HepG2 (cell line): ENCODE measurements at regions not wholly inside any gene's neighbourhood (a gene's known extent, or its start where the extent isn't known, plus 50 kb on each side); places are given as distances from the start of the nearest gene placed in this dataset.

Experiments
- ATRX ChIP-seq: sonication (generic); formaldehyde crosslinking; IDR thresholded peaks from 2 replicates; pipeline ENCODE4 v1.4.0; 2020; ENCODE audit warnings: missing genetic modification reagents, borderline replicate concordance
- CTCF ChIP-seq: sonication (generic); formaldehyde crosslinking; IDR thresholded peaks from 2 replicates; pipeline ENCODE4 v1.5.0; 2020; ENCODE audit warnings: mild to moderate bottlenecking, missing genetic modification reagents, moderate library complexity
- GABPA ChIP-seq, 2 experiments: IDR thresholded peaks; 2 replicates each; pipeline ENCODE4 v1.6.1; 2011 to 2016; ENCODE audit warnings: low read depth in 2 of 2, low read length in 1 of 2, missing biosample characterization in 1 of 2, missing genetic modification characterization in 1 of 2
- JUND ChIP-seq: sonication (generic); formaldehyde crosslinking; IDR thresholded peaks from 2 replicates; pipeline ENCODE4 v1.8.0; 2022; ENCODE audit warnings: mild to moderate bottlenecking, missing genetic modification reagents
- MIER2 ChIP-seq: IDR thresholded peaks from 2 replicates; pipeline ENCODE4 v1.6.1; 2016; ENCODE audit warnings: missing biosample characterization, missing genetic modification reagents
- NONO ChIP-seq, 2 experiments: fragments of 450-650 bp in 1 of 2; sonication (generic) in 1 of 2; formaldehyde crosslinking in 1 of 2; IDR thresholded peaks in 1 of 2; conservative IDR thresholded peaks in 1 of 2; 2 replicates each; pipeline versions ENCODE4 v1.6.1 to v1.8.0; 2017 to 2022; ENCODE audit warnings: mild to moderate bottlenecking in 1 of 2, missing genetic modification reagents in 1 of 2, moderate library complexity in 1 of 2
- RFX1 ChIP-seq: fragments of 450-650 bp; IDR thresholded peaks from 2 replicates; pipeline ENCODE4 v1.6.1; 2017
- STAT6 ChIP-seq: sonication (generic); formaldehyde crosslinking; IDR thresholded peaks from 2 replicates; pipeline ENCODE4 v1.4.0; 2020; ENCODE audit warnings: missing genetic modification reagents, mild to moderate bottlenecking, borderline replicate concordance
- ZEB1 ChIP-seq: IDR thresholded peaks from 2 replicates; pipeline ENCODE4 v1.6.1; 2012; ENCODE audit warnings: mild to moderate bottlenecking, low read depth, inconsistent platforms; ENCODE audit not compliant: insufficient replicate concordance
- ZKSCAN8 ChIP-seq: IDR thresholded peaks from 2 replicates; pipeline ENCODE4 v1.6.1; 2016; ENCODE audit warnings: borderline replicate concordance, missing genetic modification reagents, missing compliant biosample characterization
- ZNF260 ChIP-seq: sonication (generic); formaldehyde crosslinking; IDR thresholded peaks from 2 replicates; pipeline ENCODE4 v1.4.0; 2020; ENCODE audit warnings: missing genetic modification reagents, low read depth, mild to moderate bottlenecking, borderline replicate concordance
- ZNF557 ChIP-seq: sonication (generic); formaldehyde crosslinking; IDR thresholded peaks from 2 replicates; pipeline ENCODE4 v1.4.0; 2020; ENCODE audit warnings: missing genetic modification reagents
- TF ChIP-seq, protein P1 (sequence below): sonication (generic); formaldehyde crosslinking; conservative IDR thresholded peaks from 2 replicates; pipeline ENCODE4 v1.4.0; 2020; ENCODE audit warnings: missing genetic modification reagents

GRCh38 chr7:32158751-32159745 is 88.8 kb upstream of the PDE1C start:
- TF ChIP-seq CTCF (CRISPR knock-in tag) (no peak), ZEB1 (no peak), MIER2 (CRISPR knock-in tag) (no peak), STAT6 (CRISPR knock-in tag) (no peak), ZKSCAN8 (CRISPR knock-in tag) (no peak), ZNF260 (no peak), JUND (CRISPR knock-in tag) (no peak), ZNF557 (no peak), RFX1 (no peak), ATRX (CRISPR knock-in tag) (no peak), NONO (IDR thresholded peaks at IDR 0.05) (no peak), NONO (CRISPR knock-in tag; conservative IDR thresholded peaks at IDR 0.05) (no peak), GABPA (IDR thresholded peaks at IDR 0.05; ENCODE audit: low read depth, low read length) (no peak), GABPA (CRISPR knock-in tag; IDR thresholded peaks at IDR 0.05; ENCODE audit: low read depth) (no peak)
- TF ChIP-seq, protein P1, sequence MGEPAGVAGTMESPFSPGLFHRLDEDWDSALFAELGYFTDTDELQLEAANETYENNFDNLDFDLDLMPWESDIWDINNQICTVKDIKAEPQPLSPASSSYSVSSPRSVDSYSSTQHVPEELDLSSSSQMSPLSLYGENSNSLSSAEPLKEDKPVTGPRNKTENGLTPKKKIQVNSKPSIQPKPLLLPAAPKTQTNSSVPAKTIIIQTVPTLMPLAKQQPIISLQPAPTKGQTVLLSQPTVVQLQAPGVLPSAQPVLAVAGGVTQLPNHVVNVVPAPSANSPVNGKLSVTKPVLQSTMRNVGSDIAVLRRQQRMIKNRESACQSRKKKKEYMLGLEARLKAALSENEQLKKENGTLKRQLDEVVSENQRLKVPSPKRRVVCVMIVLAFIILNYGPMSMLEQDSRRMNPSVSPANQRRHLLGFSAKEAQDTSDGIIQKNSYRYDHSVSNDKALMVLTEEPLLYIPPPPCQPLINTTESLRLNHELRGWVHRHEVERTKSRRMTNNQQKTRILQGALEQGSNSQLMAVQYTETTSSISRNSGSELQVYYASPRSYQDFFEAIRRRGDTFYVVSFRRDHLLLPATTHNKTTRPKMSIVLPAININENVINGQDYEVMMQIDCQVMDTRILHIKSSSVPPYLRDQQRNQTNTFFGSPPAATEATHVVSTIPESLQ (CRISPR knock-in tag) = no peak
